ENCODE measurements at regions not wholly inside any gene's neighbourhood (a gene's known extent, or its start where the extent isn't known, plus 50 kb on each side); places are given as distances from the start of the nearest gene placed in this dataset.

- Mint-ChIP-seq H3K27ac (no peak overlapping the region), H3K4me1 (ENCODE audit: low read depth) (no peaks in the 10 kb centered on the region), H3K9me3 (no peaks in the 10 kb centered on the region), H3K36me3 (ENCODE audit: low read depth) (no peaks in the 10 kb centered on the region), H3K27me3 (peaks cover 8% of the 10 kb centered on the region), H3K4me3 (no peak overlapping the region)
- Histone ChIP-seq H3K27me3 (ENCODE audit: control insufficient read depth in 1 of 2, insufficient read depth in 2 of 2, low read length in 2 of 2) (no peaks in the 10 kb centered on the region), H3K27ac (ENCODE audit: low read depth in 1 of 2, low read length in 2 of 2) (no peak overlapping the region), H3K4me1 (ENCODE audit: insufficient read depth, low read length) (no peaks in the 10 kb centered on the region), H3K4me3 (ENCODE audit: low read length) (no peak overlapping the region), H3K9me3 (ENCODE audit: control insufficient read depth in 1 of 2, insufficient read depth in 1 of 2, low read length in 2 of 2) (no peaks in the 10 kb centered on the region), H3K36me3 (ENCODE audit: insufficient read depth, low read length) (no peaks in the 10 kb centered on the region)
- POLR2A ChIA-PET: no interaction called here
- ATAC-seq (ENCODE audit: poor library complexity) (no peak), DNase-seq (no peak)
- TF ChIP-seq CTCF (IDR thresholded peaks at IDR 0.05): no peak
- intact Hi-C loops (cut with DNase I, micrococcal nuclease): no loop called here
- CTCF ChIA-PET: no interaction called here
Observed at GRCh38 chr2:35830833-35831232, 524.7 kb upstream of the CRIM1 start.

GRCh38 chr2:35827086-35827485 lies 528.5 kb upstream of the CRIM1 start:
- H3K4me3 Mint-ChIP-seq: no peak overlapping the region
- Histone ChIP-seq H3K27me3 (ENCODE audit: control insufficient read depth in 1 of 2, insufficient read depth in 2 of 2, low read length in 2 of 2) (peaks cover 0 to 2% of the 10 kb centered on the region in 2 experiments), H3K27ac (ENCODE audit: low read depth in 1 of 2, low read length in 2 of 2) (no peak overlapping the region), H3K36me3 (ENCODE audit: insufficient read depth, low read length) (no peaks in the 10 kb centered on the region), H3K4me3 (ENCODE audit: low read length) (no peak overlapping the region), H3K4me1 (ENCODE audit: insufficient read depth, low read length) (no peaks in the 10 kb centered on the region), H3K9me3 (ENCODE audit: control insufficient read depth in 1 of 2, insufficient read depth in 1 of 2, low read length in 2 of 2) (no peaks in the 10 kb centered on the region)
- ATAC-seq (ENCODE audit: poor library complexity) (no peak), DNase-seq (no peak)
- peaks cover 16% of the 10 kb centered on the region for H3K27me3 Mint-ChIP-seq
- TF ChIP-seq CTCF (IDR thresholded peaks at IDR 0.05): no peak
- H3K27ac Mint-ChIP-seq: no peak overlapping the region
- H3K36me3 Mint-ChIP-seq (ENCODE audit: low read depth): no peaks in the 10 kb centered on the region
- H3K9me3 Mint-ChIP-seq: no peaks in the 10 kb centered on the region
- intact Hi-C loops (cut with DNase I, micrococcal nuclease): no loop called here
- ChIA-PET POLR2A (no interaction called here), CTCF (no interaction called here)
- no peaks in the 10 kb centered on the region for H3K4me1 Mint-ChIP-seq (ENCODE audit: low read depth)

GRCh38 chr2:35822716-35823115 lies 532.9 kb upstream of the CRIM1 start:
- POLR2A ChIA-PET: no interaction called here
- H3K4me3 Mint-ChIP-seq: no peak overlapping the region
- Histone ChIP-seq H3K27me3 (ENCODE audit: control insufficient read depth in 1 of 2, insufficient read depth in 2 of 2, low read length in 2 of 2) (peaks cover 4 to 6% of the 10 kb centered on the region in 2 experiments), H3K4me1 (ENCODE audit: insufficient read depth, low read length) (no peaks in the 10 kb centered on the region), H3K4me3 (ENCODE audit: low read length) (no peak overlapping the region), H3K36me3 (ENCODE audit: insufficient read depth, low read length) (no peaks in the 10 kb centered on the region), H3K27ac (ENCODE audit: low read depth in 1 of 2, low read length in 2 of 2) (no peak overlapping the region), H3K9me3 (ENCODE audit: control insufficient read depth in 1 of 2, insufficient read depth in 1 of 2, low read length in 2 of 2) (no peaks in the 10 kb centered on the region)
- intact Hi-C loops (cut with DNase I, micrococcal nuclease): no loop called here
- H3K36me3 Mint-ChIP-seq (ENCODE audit: low read depth): no peaks in the 10 kb centered on the region
- DNase-seq (no peak), ATAC-seq (ENCODE audit: poor library complexity) (no peak)
- TF ChIP-seq CTCF (IDR thresholded peaks at IDR 0.05): no peak
- peaks cover 15% of the 10 kb centered on the region for H3K27me3 Mint-ChIP-seq
- no peaks in the 10 kb centered on the region for H3K4me1 Mint-ChIP-seq (ENCODE audit: low read depth)
- H3K27ac Mint-ChIP-seq: no peak overlapping the region
- CTCF ChIA-PET: no interaction called here
- H3K9me3 Mint-ChIP-seq: no peaks in the 10 kb centered on the region

Data from CD4-positive, alpha-beta T cell (primary cell).